Neuronal stem cell (in vitro differentiated cells): ENCODE measurements at regions not wholly inside any gene's neighbourhood (a gene's known extent, or its start where the extent isn't known, plus 50 kb on each side); places are given as distances from the start of the nearest gene placed in this dataset.

Experiments used
- DNase-seq: peaks from one replicate; pipeline ENCODE4 v3.0.0-alpha.2; 2013; ENCODE audit warnings: low spot score
- H2AFZ ChIP-seq: one replicate; pipeline ENCODE4 v1.6.1; 2013; ENCODE audit warnings: mild to moderate bottlenecking, low read length, inconsistent platforms
- H2AK5ac ChIP-seq: 2 replicates; pipeline ENCODE4 v1.6.1; 2013; ENCODE audit warnings: low read depth, mild to moderate bottlenecking, inconsistent platforms, low read length, moderate library complexity, mixed read lengths
- H2BK120ac ChIP-seq: 2 replicates; pipeline ENCODE4 v1.6.1; 2013; ENCODE audit warnings: low read depth, mild to moderate bottlenecking, inconsistent platforms, low read length, moderate library complexity, mixed read lengths
- H2BK12ac ChIP-seq: one replicate; pipeline ENCODE4 v1.6.1; 2013; ENCODE audit warnings: low read length, inconsistent platforms
- H2BK15ac ChIP-seq: 2 replicates; pipeline ENCODE4 v1.6.1; 2013; ENCODE audit warnings: mild to moderate bottlenecking, low read length, inconsistent platforms, mixed read lengths
- H2BK5ac ChIP-seq: one replicate; pipeline ENCODE4 v1.6.1; 2013; ENCODE audit warnings: inconsistent platforms, mild to moderate bottlenecking, low read length, moderate library complexity
- H3K14ac ChIP-seq: one replicate; pipeline ENCODE4 v1.6.1; 2013; ENCODE audit warnings: low read length, inconsistent platforms
- H3K18ac ChIP-seq: 2 replicates; pipeline ENCODE4 v1.6.1; 2013; ENCODE audit warnings: low read length, inconsistent platforms
- H3K23ac ChIP-seq: 2 replicates; pipeline ENCODE4 v1.6.1; 2013; ENCODE audit warnings: low read depth, mild to moderate bottlenecking, mixed read lengths, low read length, inconsistent platforms; ENCODE audit not compliant: poor library complexity
- H3K27ac ChIP-seq: replicated peaks from 3 replicates; pipeline ENCODE4 v1.5.1; 2013; ENCODE audit warnings: low read length, inconsistent platforms
- H3K27me3 ChIP-seq, 3 experiments: 2 replicates each; pipeline ENCODE4 v1.6.1; 2013; ENCODE audit warnings: low read length in 3 of 3, mild to moderate bottlenecking in 2 of 3, inconsistent platforms in 1 of 3, low read depth in 1 of 3, mixed read lengths in 1 of 3, moderate library complexity in 1 of 3; ENCODE audit not compliant: control insufficient read depth in 3 of 3, insufficient read depth in 3 of 3
- H3K36me3 ChIP-seq, 2 donors: replicated peaks in 1 of 2; 2 replicates each; pipeline ENCODE4 v1.6.1; 2013; ENCODE audit warnings: low read length in 2 of 2; ENCODE audit not compliant: control insufficient read depth in 2 of 2, insufficient read depth in 2 of 2
- H3K4ac ChIP-seq: 2 replicates; pipeline ENCODE4 v1.6.1; 2013; ENCODE audit warnings: inconsistent platforms, mild to moderate bottlenecking, low read length, moderate library complexity
- H3K4me1 ChIP-seq, 2 donors: 1 replicate in 1 of 2; 2 replicates in 1 of 2; pipeline ENCODE4 v1.6.1; 2013; ENCODE audit warnings: low read length in 2 of 2, low read depth in 1 of 2; ENCODE audit not compliant: control insufficient read depth in 2 of 2, insufficient read depth in 1 of 2
- H3K4me2 ChIP-seq: one replicate; pipeline ENCODE4 v1.6.1; 2013; ENCODE audit warnings: mild to moderate bottlenecking, low read length, inconsistent platforms; ENCODE audit not compliant: insufficient read depth, poor library complexity, severe bottlenecking
- H3K4me3 ChIP-seq, 2 donors: 2 replicates each; pipeline ENCODE4 v1.5.1; 2013; ENCODE audit warnings: low read length in 2 of 2, mild to moderate bottlenecking in 2 of 2, inconsistent platforms in 1 of 2, moderate library complexity in 1 of 2
- H3K79me1 ChIP-seq: one replicate; pipeline ENCODE4 v1.6.1; 2013; ENCODE audit warnings: low read depth, mild to moderate bottlenecking, inconsistent platforms, low read length, moderate library complexity
- H3K9ac ChIP-seq: one replicate; pipeline ENCODE4 v1.6.1; 2013; ENCODE audit warnings: mild to moderate bottlenecking, low read depth, low read length, inconsistent platforms; ENCODE audit not compliant: poor library complexity
- H3K9me3 ChIP-seq, 2 donors: replicated peaks in 1 of 2; 2 replicates each; pipeline versions ENCODE3 to v1.6.1; 2013; ENCODE audit warnings: low read length in 2 of 2, mild to moderate bottlenecking in 2 of 2, inconsistent platforms in 1 of 2, low read depth in 1 of 2, mixed read lengths in 1 of 2, moderate library complexity in 1 of 2; ENCODE audit not compliant: control insufficient read depth in 2 of 2, insufficient read depth in 1 of 2
- H4K8ac ChIP-seq: one replicate; pipeline ENCODE4 v1.6.1; 2013; ENCODE audit warnings: low read depth, mild to moderate bottlenecking, inconsistent platforms, low read length, moderate library complexity
- H4K91ac ChIP-seq: one replicate; pipeline ENCODE4 v1.6.1; 2013; ENCODE audit warnings: low read length, low read depth, mild to moderate bottlenecking, inconsistent platforms; ENCODE audit not compliant: poor library complexity
- WGBS, 2 donors: extraction: QIAGEN DNeasy Blood & Tissue Kit; methylation state at CpG; one replicate each; pipeline ENCODE4 v1.1.7; 2013; ENCODE audit warnings: missing lambda C conversion rate in 2 of 2, mixed read lengths in 1 of 2; ENCODE audit not compliant: insufficient read length in 2 of 2, insufficient replicate concordance in 1 of 2; ENCODE audit errors: extremely low coverage in 2 of 2; 5-methylcytosine and 5-hydroxymethylcytosine counted together

- no peak overlapping the region for H3K4me2 ChIP-seq
- no peak overlapping the region for H4K91ac ChIP-seq
- WGBS, 2 donors = no CpG with 5 or more reads among the region's 13 CpGs
- no peaks in the 10 kb centered on the region for H3K4me1 ChIP-seq
- H2BK5ac ChIP-seq = no peak overlapping the region
- no peak overlapping the region for H3K4me3 ChIP-seq
- H3K9ac ChIP-seq = peak overlapping the region; percentile 50
- peak overlapping the region; percentile 24 for H2AK5ac ChIP-seq
- H3K79me1 ChIP-seq = no peaks in the 10 kb centered on the region
- H4K8ac ChIP-seq = no peak overlapping the region
- H3K27me3 ChIP-seq = no peaks in the 10 kb centered on the region
- no peak overlapping the region for H3K14ac ChIP-seq
- DNase-seq = no peak
- no peak overlapping the region for H2BK12ac ChIP-seq
- no peak overlapping the region for H3K4ac ChIP-seq
- no peaks in the 10 kb centered on the region for H3K9me3 ChIP-seq
- H3K27ac ChIP-seq = no peak overlapping the region
- peak overlapping the region; percentile 52 for H3K18ac ChIP-seq
- H2BK120ac ChIP-seq = no peak overlapping the region
- H3K36me3 ChIP-seq = no peaks in the 10 kb centered on the region
- no peak overlapping the region for H3K23ac ChIP-seq
- peak overlapping the region; percentile 81 for H2BK15ac ChIP-seq
- H2AFZ ChIP-seq = no peak overlapping the region
Observed at GRCh38 chr1:30286241-30286987, 437.0 kb downstream of the MATN1 start.

GRCh38 chr1:30285501-30285932, 437.9 kb downstream of the MATN1 start:
- no peak overlapping the region for H2BK5ac ChIP-seq
- H3K4me3 ChIP-seq = no peak overlapping the region
- H3K9ac ChIP-seq = no peak overlapping the region
- no peak overlapping the region for H2AK5ac ChIP-seq
- no peak overlapping the region for H3K18ac ChIP-seq
- no peak overlapping the region for H3K4ac ChIP-seq
- no peaks in the 10 kb centered on the region for H3K4me1 ChIP-seq
- no CpG with 5 or more reads among the region's 12 CpGs for WGBS, 2 donors
- no peak overlapping the region for H2BK15ac ChIP-seq
- no peak overlapping the region for H2AFZ ChIP-seq
- no peak overlapping the region for H2BK120ac ChIP-seq
- no peak overlapping the region for H3K4me2 ChIP-seq
- DNase-seq = no peak
- H3K23ac ChIP-seq = no peak overlapping the region
- no peak overlapping the region for H3K14ac ChIP-seq
- no peaks in the 10 kb centered on the region for H3K79me1 ChIP-seq
- no peaks in the 10 kb centered on the region for H3K27me3 ChIP-seq
- H3K27ac ChIP-seq = no peak overlapping the region
- H4K8ac ChIP-seq = no peak overlapping the region
- H3K36me3 ChIP-seq = no peaks in the 10 kb centered on the region
- no peak overlapping the region for H4K91ac ChIP-seq
- H3K9me3 ChIP-seq = no peaks in the 10 kb centered on the region
- no peak overlapping the region for H2BK12ac ChIP-seq

- no peak overlapping the region for H2AK5ac ChIP-seq
- no peak overlapping the region for H2BK15ac ChIP-seq
- H3K4me2 ChIP-seq = no peak overlapping the region
- no peak overlapping the region for H3K4me3 ChIP-seq
- WGBS, 2 donors = no CpG with 5 or more reads among the region's 17 CpGs
- H4K91ac ChIP-seq = no peak overlapping the region
- no peak overlapping the region for H3K4ac ChIP-seq
- H2BK12ac ChIP-seq = no peak overlapping the region
- no peaks in the 10 kb centered on the region for H3K79me1 ChIP-seq
- no peak overlapping the region for H2BK5ac ChIP-seq
- no peak overlapping the region for H2AFZ ChIP-seq
- H3K4me1 ChIP-seq = no peaks in the 10 kb centered on the region
- H3K36me3 ChIP-seq = no peaks in the 10 kb centered on the region
- H3K27ac ChIP-seq = no peak overlapping the region
- H4K8ac ChIP-seq = no peak overlapping the region
- H3K27me3 ChIP-seq = no peaks in the 10 kb centered on the region
- no peak overlapping the region for H3K14ac ChIP-seq
- peak overlapping the region; percentile 32 for H3K9ac ChIP-seq
- H3K18ac ChIP-seq = no peak overlapping the region
- no peak for DNase-seq
- no peaks in the 10 kb centered on the region for H3K9me3 ChIP-seq
- H2BK120ac ChIP-seq = no peak overlapping the region
- no peak overlapping the region for H3K23ac ChIP-seq
Observed at GRCh38 chr1:30284728-30285475, 438.5 kb downstream of the MATN1 start.

- no CpG with 5 or more reads among the region's 4 CpGs for WGBS, 2 donors
- Histone ChIP-seq H3K4me1 (no peaks in the 10 kb centered on the region), H2AK5ac (no peak overlapping the region), H3K4me3 (no peak overlapping the region), H2BK5ac (no peak overlapping the region), H3K27me3 (no peaks in the 10 kb centered on the region), H3K4ac (no peak overlapping the region), H4K8ac (no peak overlapping the region), H3K79me1 (no peaks in the 10 kb centered on the region), H3K27ac (no peak overlapping the region), H3K14ac (no peak overlapping the region), H3K4me2 (no peak overlapping the region), H3K36me3 (no peaks in the 10 kb centered on the region), H2BK120ac (no peak overlapping the region), H2BK12ac (no peak overlapping the region), H2AFZ (no peak overlapping the region), H3K9me3 (no peaks in the 10 kb centered on the region), H3K23ac (no peak overlapping the region), H3K18ac (no peak overlapping the region), H4K91ac (no peak overlapping the region), H2BK15ac (no peak overlapping the region), H3K9ac (no peak overlapping the region)
- DNase-seq = no peak
Observed at GRCh38 chr1:30284226-30284625, 439.2 kb downstream of the MATN1 start.
